T-helper 1 cell (primary cell): ENCODE measurements at regions not wholly inside any gene's neighbourhood (a gene's known extent, or its start where the extent isn't known, plus 50 kb on each side); places are given as distances from the start of the nearest gene placed in this dataset.
"Not testable (repeated sequence)": the region's sequence is repeated elsewhere in the genome, so short reads cannot be mapped to it uniquely, and the experiment has no call there.

Source experiments
- DNase-seq, 5 donors: peaks; one replicate each; pipeline ENCODE4 v3.0.0-alpha.2; 2012 to 2020

DNA sequence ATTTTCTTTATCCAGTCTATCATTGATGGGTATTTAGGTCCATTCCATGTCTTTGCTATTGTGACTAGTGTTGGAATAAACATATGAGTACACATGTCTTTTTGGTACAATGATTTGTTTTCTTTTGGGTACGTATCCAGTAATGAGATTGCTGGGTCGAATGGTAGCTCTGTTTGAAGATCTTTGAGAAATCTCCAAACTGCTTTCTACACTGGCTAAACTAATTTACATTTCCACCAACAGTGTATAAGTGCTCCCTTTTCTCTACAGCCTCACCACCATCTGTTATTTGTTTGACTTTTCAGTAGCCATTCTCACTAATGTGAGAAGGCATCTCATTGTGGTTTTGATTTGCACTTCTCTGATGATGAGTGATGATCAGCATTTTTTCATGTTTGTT, 103.7 kb downstream of the GOSR1 start:
- no peak for DNase-seq

DNA sequence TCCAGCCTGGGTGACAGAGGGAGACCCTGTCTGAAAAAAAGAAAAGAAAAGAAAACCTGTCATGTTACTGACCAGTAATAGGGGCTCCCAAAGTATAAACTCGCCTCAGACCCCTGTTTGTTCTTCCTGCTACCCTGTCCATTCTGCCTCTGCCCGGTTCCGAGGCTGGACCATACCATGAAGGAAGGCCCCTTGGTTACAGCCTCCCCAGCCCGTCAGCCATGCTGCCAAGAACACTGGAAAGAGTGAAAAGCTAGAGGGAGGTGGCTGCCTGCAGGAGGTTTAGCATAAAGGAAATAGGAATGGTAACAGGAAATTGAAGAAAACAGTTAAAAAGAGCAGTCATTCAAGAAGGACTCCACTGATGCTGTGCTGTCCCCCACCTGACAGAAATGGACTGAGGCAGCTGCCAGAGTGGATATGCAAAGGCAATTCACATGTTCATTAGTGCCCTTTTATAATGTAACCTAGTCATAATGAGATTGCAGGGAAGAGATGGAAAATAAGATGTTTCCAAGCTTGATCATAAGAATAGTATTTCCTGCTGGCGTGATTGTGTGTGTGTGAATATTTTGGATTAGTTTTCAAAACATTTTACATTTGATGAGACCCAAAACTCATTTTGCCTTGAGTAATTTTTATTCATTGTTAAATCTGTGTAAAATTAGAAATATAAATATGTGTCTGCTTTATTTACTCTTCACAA, 102.6 kb downstream of the GOSR1 start:
- DNase-seq: no peak

DNA sequence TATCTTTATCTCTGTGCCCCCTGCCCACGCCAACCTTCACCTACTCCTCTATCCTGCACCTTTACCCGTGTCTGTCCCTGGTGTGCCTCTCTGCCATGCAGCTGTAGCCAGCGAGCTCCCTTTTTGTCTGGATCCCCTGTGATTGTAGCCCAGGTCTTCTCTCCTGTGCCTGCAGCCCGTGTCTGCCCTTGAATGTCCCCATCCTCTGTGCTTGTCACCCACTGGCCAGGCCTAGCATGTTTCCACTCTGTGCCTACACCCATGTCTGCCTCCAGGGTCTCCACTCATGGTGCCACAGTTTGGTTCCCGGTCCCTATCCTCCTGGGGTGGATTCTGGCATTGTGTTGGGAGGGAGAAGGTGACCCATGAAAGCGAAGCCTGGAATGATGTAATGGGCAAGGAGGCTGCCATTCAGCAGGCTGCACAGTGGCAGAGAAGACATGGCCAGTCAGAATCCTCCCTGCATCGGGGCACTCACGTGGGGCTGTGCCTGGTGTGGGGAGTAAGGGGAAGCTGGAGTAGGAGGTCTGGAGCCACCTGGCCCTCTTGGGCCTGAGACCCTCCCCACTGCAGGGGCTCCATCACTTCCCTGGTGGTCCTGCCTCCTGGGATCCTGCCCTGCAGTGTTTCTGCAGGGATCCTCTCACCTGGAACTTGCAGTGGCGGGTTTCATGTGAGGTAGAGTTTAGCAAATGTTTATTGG, 101.0 kb downstream of the GOSR1 start:
- DNase-seq: not testable (repeated sequence)
